ENCODE measurements at regions not wholly inside any gene's neighbourhood (a gene's known extent, or its start where the extent isn't known, plus 50 kb on each side); places are given as distances from the start of the nearest gene placed in this dataset.
"Not testable (repeated sequence)": the region's sequence is repeated elsewhere in the genome, so short reads cannot be mapped to it uniquely, and the experiment has no call there.

GRCh38 chr4:184950117-184950830, 68.0 kb upstream of the HELT start:
- DNase-seq: no peak

- no peak for DNase-seq
Measured at GRCh38 chr4:184950926-184951325, 67.4 kb upstream of the HELT start.

- DNase-seq: no peak
Measured at GRCh38 chr4:184951668-184952160, 66.6 kb upstream of the HELT start.

GRCh38 chr4:184952522-184952921, 65.8 kb upstream of the HELT start:
- DNase-seq: no peak

- DNase-seq: no peak
Measured at GRCh38 chr4:184953421-184953945, 64.8 kb upstream of the HELT start.

GRCh38 chr4:184953971-184954370, 64.3 kb upstream of the HELT start:
- no peak for DNase-seq

- no peak for DNase-seq
Measured at GRCh38 chr4:184954482-184954881, 63.8 kb upstream of the HELT start.

GRCh38 chr4:184955116-184955515, 63.2 kb upstream of the HELT start:
- no peak for DNase-seq

GRCh38 chr4:184955636-184956035, 62.7 kb upstream of the HELT start:
- no peak for DNase-seq

GRCh38 chr4:184957446-184958115, 60.7 kb upstream of the HELT start:
- no peak for DNase-seq

GRCh38 chr4:184958127-184958922, 60.0 kb upstream of the HELT start:
- no peak for DNase-seq

GRCh38 chr4:184958923-184959210, 59.4 kb upstream of the HELT start:
- DNase-seq: no peak

- no peak for DNase-seq
Measured at GRCh38 chr4:184959309-184959708, 59.0 kb upstream of the HELT start.

- no peak for DNase-seq
Measured at GRCh38 chr4:184959786-184960185, 58.5 kb upstream of the HELT start.

- no peak for DNase-seq
Measured at GRCh38 chr4:184960505-184960971, 57.8 kb upstream of the HELT start.

- no peak for DNase-seq
Measured at GRCh38 chr4:184961660-184962059, 56.6 kb upstream of the HELT start.

GRCh38 chr4:184962125-184962638, 56.1 kb upstream of the HELT start:
- no peak for DNase-seq

- not testable (repeated sequence) for DNase-seq
Measured at GRCh38 chr4:184965230-184966050, 52.9 kb upstream of the HELT start.

GRCh38 chr4:184966051-184966691, 52.1 kb upstream of the HELT start:
- not testable (repeated sequence) for DNase-seq

- DNase-seq: not testable (repeated sequence)
Measured at GRCh38 chr4:184967699-184968098, 50.6 kb upstream of the HELT start.

GRCh38 chr4:184968366-184968765, 49.9 kb upstream of the HELT start:
- no peak for DNase-seq
